ENCODE measurements at regions not wholly inside any gene's neighbourhood (a gene's known extent, or its start where the extent isn't known, plus 50 kb on each side); places are given as distances from the start of the nearest gene placed in this dataset.
"Not testable (repeated sequence)": the region's sequence is repeated elsewhere in the genome, so short reads cannot be mapped to it uniquely, and the experiment has no call there.

GRCh38 chr4:169894767-169895166, 131.4 kb downstream of the MFAP3L start:
- TF ChIP-seq, protein P1, sequence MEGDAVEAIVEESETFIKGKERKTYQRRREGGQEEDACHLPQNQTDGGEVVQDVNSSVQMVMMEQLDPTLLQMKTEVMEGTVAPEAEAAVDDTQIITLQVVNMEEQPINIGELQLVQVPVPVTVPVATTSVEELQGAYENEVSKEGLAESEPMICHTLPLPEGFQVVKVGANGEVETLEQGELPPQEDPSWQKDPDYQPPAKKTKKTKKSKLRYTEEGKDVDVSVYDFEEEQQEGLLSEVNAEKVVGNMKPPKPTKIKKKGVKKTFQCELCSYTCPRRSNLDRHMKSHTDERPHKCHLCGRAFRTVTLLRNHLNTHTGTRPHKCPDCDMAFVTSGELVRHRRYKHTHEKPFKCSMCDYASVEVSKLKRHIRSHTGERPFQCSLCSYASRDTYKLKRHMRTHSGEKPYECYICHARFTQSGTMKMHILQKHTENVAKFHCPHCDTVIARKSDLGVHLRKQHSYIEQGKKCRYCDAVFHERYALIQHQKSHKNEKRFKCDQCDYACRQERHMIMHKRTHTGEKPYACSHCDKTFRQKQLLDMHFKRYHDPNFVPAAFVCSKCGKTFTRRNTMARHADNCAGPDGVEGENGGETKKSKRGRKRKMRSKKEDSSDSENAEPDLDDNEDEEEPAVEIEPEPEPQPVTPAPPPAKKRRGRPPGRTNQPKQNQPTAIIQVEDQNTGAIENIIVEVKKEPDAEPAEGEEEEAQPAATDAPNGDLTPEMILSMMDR (IDR thresholded peaks at IDR 0.05), result not testable (repeated sequence)
- not testable (repeated sequence) for TF ChIP-seq POLR2A (IDR thresholded peaks at IDR 0.05)
